Endodermal cell (in vitro differentiated cells): ENCODE measurements at regions not wholly inside any gene's neighbourhood (a gene's known extent, or its start where the extent isn't known, plus 50 kb on each side); places are given as distances from the start of the nearest gene placed in this dataset.
"Not testable (repeated sequence)": the region's sequence is repeated elsewhere in the genome, so short reads cannot be mapped to it uniquely, and the experiment has no call there.

Experiments used
- DNase-seq: peaks from one replicate; pipeline ENCODE4 v3.0.0-alpha.2; 2017
- H3K27ac ChIP-seq: 2 replicates; pipeline ENCODE4 v1.5.1; 2013; ENCODE audit warnings: mild to moderate bottlenecking, low read depth, low read length, moderate library complexity
- H3K27me3 ChIP-seq: 2 replicates; pipeline ENCODE4 v1.6.1; 2013; ENCODE audit warnings: mild to moderate bottlenecking, low read length, moderate library complexity; ENCODE audit not compliant: insufficient read depth, control insufficient read depth, poor library complexity, severe bottlenecking
- H3K36me3 ChIP-seq: 2 replicates; pipeline ENCODE4 v1.7.0; 2013; ENCODE audit warnings: mild to moderate bottlenecking, low read length, moderate library complexity; ENCODE audit not compliant: control insufficient read depth, insufficient read depth
- H3K4me1 ChIP-seq: one replicate; pipeline ENCODE4 v1.7.0; 2013; ENCODE audit warnings: low read length; ENCODE audit not compliant: control insufficient read depth, insufficient read depth
- H3K4me3 ChIP-seq: 2 replicates; pipeline ENCODE4 v1.5.1; 2013; ENCODE audit warnings: mild to moderate bottlenecking, low read length, moderate library complexity
- H3K9ac ChIP-seq: 2 replicates; pipeline ENCODE4 v1.6.1; 2013; ENCODE audit warnings: mild to moderate bottlenecking, low read length, moderate library complexity; ENCODE audit not compliant: poor library complexity, severe bottlenecking; ENCODE audit errors: extremely low read depth
- H3K9me3 ChIP-seq: 2 replicates; pipeline ENCODE4 v1.6.1; 2013; ENCODE audit warnings: mild to moderate bottlenecking, low read length, moderate library complexity; ENCODE audit not compliant: control insufficient read depth
- H3K27ac Mint-ChIP-seq: 2 replicates; pipeline ENCODE4 v1.8.0; 2020; ENCODE audit warnings: mixed read lengths
- H3K27me3 Mint-ChIP-seq: 2 replicates; pipeline ENCODE4 v1.8.0; 2021; ENCODE audit warnings: mild to moderate bottlenecking, mixed read lengths; ENCODE audit not compliant: insufficient read depth
- H3K36me3 Mint-ChIP-seq: 2 replicates; pipeline ENCODE4 v1.8.0; 2020; ENCODE audit warnings: low read depth, mixed read lengths
- H3K4me1 Mint-ChIP-seq: 2 replicates; pipeline ENCODE4 v1.8.0; 2020; ENCODE audit warnings: mixed read lengths
- H3K4me3 Mint-ChIP-seq: 2 replicates; pipeline ENCODE4 v1.8.0; 2020; ENCODE audit warnings: mild to moderate bottlenecking, moderate library complexity, mixed read lengths
- H3K9me3 Mint-ChIP-seq: 2 replicates; pipeline ENCODE4 v1.8.0; 2020; ENCODE audit warnings: mild to moderate bottlenecking, mixed read lengths
- CTCF ChIP-seq: fragments of 200-600 bp; sonication (generic); conservative IDR thresholded peaks from 2 replicates; pipeline ENCODE4 v1.5.0; 2021; ENCODE audit warnings: antibody characterized with exemption, mild to moderate bottlenecking
- WGBS, 2 experiments: methylation state at CpG; one replicate each; pipeline versions ENCODE4 v1.1.5 to v1.1.7; 2013; ENCODE audit warnings: missing lambda C conversion rate in 2 of 2, mixed read lengths in 1 of 2; ENCODE audit not compliant: insufficient coverage in 1 of 2, insufficient read length in 1 of 2; 5-methylcytosine and 5-hydroxymethylcytosine counted together

- TF ChIP-seq CTCF = no peak
- no peaks in the 10 kb centered on the region for H3K4me1 ChIP-seq
- no peak for DNase-seq
- Mint-ChIP-seq H3K9me3 (peaks cover 13% of the 10 kb centered on the region), H3K4me3 (no peak overlapping the region), H3K27ac (no peak overlapping the region), H3K36me3 (no peaks in the 10 kb centered on the region), H3K4me1 (peaks cover 2% of the 10 kb centered on the region), H3K27me3 (no peaks in the 10 kb centered on the region)
- 97 to 99% methylated on average over 4 to 5 of the region's 5 CpGs for WGBS, 2 experiments
- H3K4me3 ChIP-seq = no peak overlapping the region
- H3K27ac ChIP-seq = no peak overlapping the region
- H3K9ac ChIP-seq = no peak overlapping the region
- no peaks in the 10 kb centered on the region for H3K27me3 ChIP-seq
- no peaks in the 10 kb centered on the region for H3K9me3 ChIP-seq
- no peaks in the 10 kb centered on the region for H3K36me3 ChIP-seq
Observed at GRCh38 chr16:16578701-16579100, 199.8 kb downstream of the NPIPA7 start.

DNA sequence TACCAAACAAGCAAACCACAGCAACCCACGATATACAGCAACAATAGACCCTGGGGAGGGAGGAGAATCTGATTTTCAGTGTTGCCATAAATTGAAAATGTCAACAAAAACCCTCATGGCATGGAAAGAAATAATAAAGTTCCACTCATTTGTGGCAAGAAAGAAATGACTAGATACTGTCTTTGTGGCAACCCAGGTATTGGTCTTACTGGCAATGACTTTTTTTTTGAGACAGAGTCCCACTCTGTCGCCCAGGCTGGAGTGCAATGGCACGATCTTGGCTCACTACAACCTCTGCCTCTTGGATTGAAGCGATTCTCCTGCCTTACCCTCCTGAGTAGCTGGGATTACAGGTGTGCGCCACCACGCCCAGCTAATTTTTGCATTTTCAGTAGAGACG, 204.0 kb downstream of the NPIPA7 start:
- not testable (repeated sequence) for H3K27ac Mint-ChIP-seq, H3K4me1 Mint-ChIP-seq, H3K27me3 Mint-ChIP-seq, H3K4me1 ChIP-seq, H3K9ac ChIP-seq, H3K27ac ChIP-seq, H3K36me3 Mint-ChIP-seq, H3K9me3 ChIP-seq, H3K36me3 ChIP-seq, H3K27me3 ChIP-seq, H3K4me3 Mint-ChIP-seq, DNase-seq, H3K4me3 ChIP-seq
- WGBS, 2 experiments = 95 to 97% methylated on average over 3 to 6 of the region's 7 CpGs
- peaks cover 13% of the 10 kb centered on the region for H3K9me3 Mint-ChIP-seq

- H3K27me3 ChIP-seq, H3K27ac Mint-ChIP-seq, DNase-seq, H3K4me3 Mint-ChIP-seq, H3K4me3 ChIP-seq, H3K36me3 ChIP-seq, H3K27ac ChIP-seq, H3K9me3 ChIP-seq, H3K9ac ChIP-seq, H3K27me3 Mint-ChIP-seq, H3K4me1 Mint-ChIP-seq, H3K36me3 Mint-ChIP-seq, H3K4me1 ChIP-seq: not testable (repeated sequence)
- 88 to 93% methylated on average over 1 to 5 of the region's 7 CpGs for WGBS, 2 experiments
- H3K9me3 Mint-ChIP-seq = peaks cover 12% of the 10 kb centered on the region
Observed at GRCh38 chr16:16586073-16586651, 207.2 kb downstream of the NPIPA7 start.

DNA sequence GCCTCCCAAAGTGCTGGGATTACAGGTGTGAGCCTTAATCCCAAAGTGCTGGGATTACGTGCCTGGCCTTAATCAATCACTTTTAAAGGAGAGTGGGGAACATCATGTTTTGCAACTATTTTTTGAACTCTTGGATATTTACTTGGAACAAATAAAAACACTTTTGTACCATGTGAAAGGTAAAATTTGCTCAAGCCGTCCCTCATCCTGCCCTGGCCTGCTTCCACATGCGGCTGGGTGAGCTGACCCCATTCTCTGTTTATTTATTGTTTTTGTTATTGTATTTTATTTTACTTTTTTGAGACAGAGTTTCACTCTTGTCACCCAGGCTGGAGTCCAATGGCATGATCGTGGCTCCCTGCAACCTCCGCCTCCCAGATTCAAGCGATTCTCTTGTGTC, 208.0 kb downstream of the NPIPA7 start:
- H3K36me3 Mint-ChIP-seq, H3K27me3 Mint-ChIP-seq, H3K4me1 Mint-ChIP-seq, H3K27me3 ChIP-seq, H3K27ac ChIP-seq, H3K9ac ChIP-seq, H3K27ac Mint-ChIP-seq, H3K4me3 Mint-ChIP-seq, H3K9me3 Mint-ChIP-seq, DNase-seq, H3K36me3 ChIP-seq, H3K9me3 ChIP-seq, H3K4me3 ChIP-seq, H3K4me1 ChIP-seq: not testable (repeated sequence)
- 91% methylated on average over 4 of the region's 6 CpGs; no CpG with 5 or more reads in 1 of the 2 experiments for WGBS, 2 experiments

- not testable (repeated sequence) for H3K27ac Mint-ChIP-seq, H3K4me3 ChIP-seq, H3K9ac ChIP-seq, H3K27me3 Mint-ChIP-seq, H3K9me3 Mint-ChIP-seq, H3K36me3 Mint-ChIP-seq, H3K36me3 ChIP-seq, H3K4me3 Mint-ChIP-seq, H3K4me1 Mint-ChIP-seq, H3K4me1 ChIP-seq, H3K27ac ChIP-seq, H3K27me3 ChIP-seq, DNase-seq, H3K9me3 ChIP-seq
- WGBS, 2 experiments = 76% methylated on average over 5 of the region's 7 CpGs; no CpG with 5 or more reads in 1 of the 2 experiments
Observed at GRCh38 chr16:16588436-16588835, 209.5 kb downstream of the NPIPA7 start.

DNA sequence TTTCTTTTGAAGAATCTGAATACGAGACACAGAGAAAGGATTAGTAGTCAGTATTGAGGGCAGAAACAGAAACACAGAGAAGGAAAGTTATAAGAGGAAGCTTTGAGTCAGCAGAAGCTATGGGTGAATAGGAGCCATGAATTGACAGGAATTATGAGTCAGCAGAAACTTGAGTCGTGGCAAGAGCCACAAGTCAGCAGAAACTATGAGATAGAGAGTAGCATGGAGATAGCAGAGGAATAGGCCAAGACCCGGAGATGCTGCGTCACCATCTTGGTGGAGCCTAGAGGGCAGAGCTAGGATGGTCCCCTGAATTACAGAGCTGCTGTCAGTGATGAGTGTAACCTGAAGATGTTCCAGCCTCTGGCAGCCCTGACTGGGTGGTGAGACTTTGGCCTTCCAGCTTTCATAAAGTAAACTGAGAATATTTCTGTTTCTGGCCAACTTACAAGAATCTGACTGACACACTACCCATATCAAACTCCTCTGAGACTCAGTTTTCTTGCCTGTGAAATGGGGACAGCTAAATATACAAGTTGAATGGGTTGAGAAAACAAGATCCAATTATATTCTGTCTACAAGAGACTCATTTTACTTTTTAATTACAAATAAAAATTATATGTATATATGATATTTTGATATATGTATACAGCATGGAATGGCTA, 211.8 kb downstream of the NPIPA7 start:
- not testable (repeated sequence) for H3K4me1 ChIP-seq, H3K27ac ChIP-seq, H3K9ac ChIP-seq, H3K9me3 Mint-ChIP-seq, H3K36me3 Mint-ChIP-seq, H3K27me3 Mint-ChIP-seq, H3K4me1 Mint-ChIP-seq, H3K27me3 ChIP-seq, H3K9me3 ChIP-seq, H3K27ac Mint-ChIP-seq, H3K36me3 ChIP-seq, DNase-seq, H3K4me3 Mint-ChIP-seq, H3K4me3 ChIP-seq
- no CpG with 5 or more reads among the region's 4 CpGs for WGBS, 2 experiments
